Tibial nerve (tissue), 4 donors: ENCODE measurements at regions not wholly inside any gene's neighbourhood (a gene's known extent, or its start where the extent isn't known, plus 50 kb on each side); places are given as distances from the start of the nearest gene placed in this dataset.

ENCODE experiments used
- EP300 ChIP-seq, 2 donors: sonication (generic); formaldehyde crosslinking; IDR thresholded peaks; one replicate each; pipeline ENCODE4 v1.6.1; 2017; ENCODE audit warnings: antibody characterized with exemption in 2 of 2, mild to moderate bottlenecking in 1 of 2
- POLR2A ChIP-seq, 2 donors: fragments of 450-650 bp; IDR thresholded peaks; one replicate each; pipeline ENCODE4 v1.6.1; 2017; ENCODE audit warnings: antibody characterized with exemption in 2 of 2, mild to moderate bottlenecking in 2 of 2, moderate library complexity in 2 of 2
- TF ChIP-seq, protein P1 (sequence below), 5 experiments: fragments of 200-600 bp in 3 of 5; fragments of 450-650 bp in 2 of 5; sonication (generic) in 3 of 5; IDR thresholded peaks; one replicate each; pipeline ENCODE4 v1.5.1; 2016 to 2019; ENCODE audit warnings: antibody characterized with exemption in 5 of 5, mild to moderate bottlenecking in 3 of 5, moderate library complexity in 2 of 5

DNA sequence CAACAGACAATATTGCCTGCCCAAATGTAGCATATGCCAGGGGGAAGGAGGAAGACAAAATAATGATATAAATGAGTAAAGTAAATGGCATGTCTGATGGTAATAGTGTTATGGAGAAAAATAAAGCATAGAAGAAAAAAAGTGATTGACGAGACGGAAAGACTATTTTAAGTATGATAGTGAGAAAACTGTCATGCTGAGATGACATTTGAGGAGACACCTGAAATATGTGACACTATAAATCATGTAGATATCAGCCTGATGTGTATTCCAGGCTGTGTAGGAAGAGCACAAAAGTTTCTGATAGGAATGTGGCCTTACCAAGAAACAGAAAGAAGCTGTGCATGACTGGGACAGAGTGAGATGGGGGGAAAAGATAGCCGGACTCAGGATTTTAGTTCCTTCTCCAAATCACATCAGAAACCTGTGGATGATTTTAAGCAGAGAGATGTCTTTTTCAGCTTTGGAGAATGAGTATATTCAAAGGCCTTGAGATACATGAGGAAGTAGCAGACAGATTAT, 387.3 kb upstream of the SYT4 start:
- TF ChIP-seq, protein P1, sequence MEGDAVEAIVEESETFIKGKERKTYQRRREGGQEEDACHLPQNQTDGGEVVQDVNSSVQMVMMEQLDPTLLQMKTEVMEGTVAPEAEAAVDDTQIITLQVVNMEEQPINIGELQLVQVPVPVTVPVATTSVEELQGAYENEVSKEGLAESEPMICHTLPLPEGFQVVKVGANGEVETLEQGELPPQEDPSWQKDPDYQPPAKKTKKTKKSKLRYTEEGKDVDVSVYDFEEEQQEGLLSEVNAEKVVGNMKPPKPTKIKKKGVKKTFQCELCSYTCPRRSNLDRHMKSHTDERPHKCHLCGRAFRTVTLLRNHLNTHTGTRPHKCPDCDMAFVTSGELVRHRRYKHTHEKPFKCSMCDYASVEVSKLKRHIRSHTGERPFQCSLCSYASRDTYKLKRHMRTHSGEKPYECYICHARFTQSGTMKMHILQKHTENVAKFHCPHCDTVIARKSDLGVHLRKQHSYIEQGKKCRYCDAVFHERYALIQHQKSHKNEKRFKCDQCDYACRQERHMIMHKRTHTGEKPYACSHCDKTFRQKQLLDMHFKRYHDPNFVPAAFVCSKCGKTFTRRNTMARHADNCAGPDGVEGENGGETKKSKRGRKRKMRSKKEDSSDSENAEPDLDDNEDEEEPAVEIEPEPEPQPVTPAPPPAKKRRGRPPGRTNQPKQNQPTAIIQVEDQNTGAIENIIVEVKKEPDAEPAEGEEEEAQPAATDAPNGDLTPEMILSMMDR (IDR thresholded peaks at IDR 0.05), result no peak
- TF ChIP-seq EP300 (IDR thresholded peaks at IDR 0.05), result no peak
- TF ChIP-seq POLR2A (IDR thresholded peaks at IDR 0.05), result no peak
